CD14-positive monocyte (primary cell): ENCODE measurements at regions not wholly inside any gene's neighbourhood (a gene's known extent, or its start where the extent isn't known, plus 50 kb on each side); places are given as distances from the start of the nearest gene placed in this dataset.

Source experiments
- DNase-seq, 3 donors: peaks; one replicate each; pipeline ENCODE4 v3.0.0-alpha.2; 2011 to 2022
- H2AFZ ChIP-seq: 2 replicates; pipeline ENCODE4 v1.6.0; 2012; ENCODE audit warnings: mild to moderate bottlenecking, low read depth, low read length, inconsistent platforms; ENCODE audit not compliant: insufficient read depth, poor library complexity, severe bottlenecking
- H3K27ac ChIP-seq, 2 donors: 1 replicate in 1 of 2; 2 replicates in 1 of 2; pipeline ENCODE4 v1.5.1; 2012 to 2013; ENCODE audit warnings: low read length in 2 of 2, control low read depth in 1 of 2, inconsistent platforms in 1 of 2, low read depth in 1 of 2, mild to moderate bottlenecking in 1 of 2
- H3K27me3 ChIP-seq, 2 donors: one replicate each; pipeline versions ENCODE4 v1.6.0 to v1.6.1; 2011 to 2013; ENCODE audit warnings: low read length in 2 of 2; ENCODE audit not compliant: control insufficient read depth in 2 of 2, insufficient read depth in 2 of 2
- H3K36me3 ChIP-seq, 2 donors: replicated peaks in 1 of 2; 1 replicate in 1 of 2; 2 replicates in 1 of 2; pipeline versions ENCODE4 v1.5.1 to v1.6.1; 2012 to 2013; ENCODE audit warnings: low read length in 2 of 2, control low read depth in 1 of 2, inconsistent platforms in 1 of 2, mild to moderate bottlenecking in 1 of 2; ENCODE audit not compliant: insufficient read depth in 2 of 2, control insufficient read depth in 1 of 2
- H3K4me1 ChIP-seq, 2 donors: 1 replicate in 1 of 2; 2 replicates in 1 of 2; pipeline versions ENCODE4 v1.5.1 to v1.6.1; 2012 to 2013; ENCODE audit warnings: low read length in 2 of 2, control low read depth in 1 of 2, inconsistent platforms in 1 of 2, mild to moderate bottlenecking in 1 of 2, moderate library complexity in 1 of 2; ENCODE audit not compliant: insufficient read depth in 2 of 2, control insufficient read depth in 1 of 2
- H3K4me2 ChIP-seq: replicated peaks from 2 replicates; pipeline ENCODE3; 2012; ENCODE audit warnings: low read length, moderate library complexity, mild to moderate bottlenecking; ENCODE audit not compliant: poor library complexity, severe bottlenecking; ENCODE audit errors: extremely low read depth
- H3K4me3 ChIP-seq, 3 experiments: fragments of 200-600 bp in 1 of 3; sonication (generic) in 1 of 3; replicated peaks in 1 of 3; 1 replicate in 2 of 3; 2 replicates in 1 of 3; pipeline ENCODE4 v1.5.1; 2011 to 2013; ENCODE audit warnings: low read length in 3 of 3, mild to moderate bottlenecking in 3 of 3, control low read depth in 2 of 3, low read depth in 2 of 3, inconsistent platforms in 1 of 3, moderate library complexity in 1 of 3
- H3K79me2 ChIP-seq: 2 replicates; pipeline ENCODE4 v1.6.0; 2012; ENCODE audit warnings: mild to moderate bottlenecking, control low read depth, inconsistent platforms, low read length, moderate library complexity; ENCODE audit not compliant: insufficient read depth
- H3K9ac ChIP-seq: 2 replicates; pipeline ENCODE4 v1.6.0; 2017; ENCODE audit warnings: low read length, mild to moderate bottlenecking; ENCODE audit not compliant: insufficient read depth, poor library complexity, severe bottlenecking
- H3K9me3 ChIP-seq, 2 donors: replicated peaks in 1 of 2; 1 replicate in 1 of 2; 2 replicates in 1 of 2; pipeline versions ENCODE4 v1.5.1 to v1.6.1; 2012 to 2013; ENCODE audit warnings: low read length in 2 of 2, control low read depth in 1 of 2; ENCODE audit not compliant: control insufficient read depth in 1 of 2, insufficient read depth in 1 of 2
- H4K20me1 ChIP-seq: 2 replicates; pipeline ENCODE4 v1.6.0; 2012; ENCODE audit warnings: mild to moderate bottlenecking, low read length, control low read depth, moderate library complexity; ENCODE audit not compliant: insufficient read depth
- H3K27ac Mint-ChIP-seq, 7 donors: one replicate each; pipeline ENCODE4 v1.8.0; 2020; ENCODE audit warnings: mild to moderate bottlenecking in 7 of 7, mixed read lengths in 7 of 7, moderate library complexity in 6 of 7, inconsistent platforms in 2 of 7
- H3K27me3 Mint-ChIP-seq, 3 donors: one replicate each; pipeline ENCODE4 v1.8.0; 2021 to 2022; ENCODE audit warnings: low read depth in 3 of 3, mild to moderate bottlenecking in 3 of 3, mixed read lengths in 3 of 3, moderate library complexity in 3 of 3, inconsistent platforms in 1 of 3
- H3K36me3 Mint-ChIP-seq, 2 donors: one replicate each; pipeline ENCODE4 v1.8.0; 2020; ENCODE audit warnings: mixed read lengths in 2 of 2, inconsistent platforms in 1 of 2, mild to moderate bottlenecking in 1 of 2
- H3K4me1 Mint-ChIP-seq: one replicate; pipeline ENCODE4 v1.8.0; 2020; ENCODE audit warnings: mild to moderate bottlenecking, mixed read lengths
- H3K4me3 Mint-ChIP-seq, 2 donors: one replicate each; pipeline ENCODE4 v1.8.0; 2020; ENCODE audit warnings: mild to moderate bottlenecking in 2 of 2, mixed read lengths in 2 of 2, moderate library complexity in 1 of 2
- H3K9me3 Mint-ChIP-seq, 7 donors: one replicate each; pipeline ENCODE4 v1.8.0; 2020 to 2022; ENCODE audit warnings: mixed read lengths in 7 of 7, mild to moderate bottlenecking in 6 of 7, moderate library complexity in 6 of 7, inconsistent platforms in 2 of 7
- CTCF ChIP-seq: fragments of 200-600 bp; IDR thresholded peaks from one replicate; pipeline ENCODE4 v1.8.0; 2022; ENCODE audit warnings: antibody characterized with exemption, mild to moderate bottlenecking
- WGBS: methylation state at CpG from one replicate; pipeline ENCODE4 v1.1.5; 2013; ENCODE audit warnings: missing lambda C conversion rate; ENCODE audit not compliant: insufficient coverage; 5-methylcytosine and 5-hydroxymethylcytosine counted together
- intact Hi-C, 2 donors: fragments of 100-400 bp; cut with micrococcal nuclease; formaldehyde crosslinking; loops; one replicate each; pipeline versions ENCODE4 v1.15.0 to v1.15.1; 2023

- WGBS, result no CpG with 5 or more reads among the region's 1 CpG
- Histone ChIP-seq H4K20me1 (no peaks in the 10 kb centered on the region), H3K36me3 (no peaks in the 10 kb centered on the region), H3K27ac (no peak overlapping the region), H2AFZ (no peak overlapping the region), H3K9me3 (no peaks in the 10 kb centered on the region), H3K79me2 (no peaks in the 10 kb centered on the region), H3K9ac (no peak overlapping the region), H3K4me1 (no peaks in the 10 kb centered on the region), H3K27me3 (no peaks in the 10 kb centered on the region), H3K4me3 (no peak overlapping the region), H3K4me2 (no peak overlapping the region)
- no peak for DNase-seq
- H3K27ac Mint-ChIP-seq, result no peak overlapping the region
- peaks cover 0 to 2% (median 2%) of the 10 kb centered on the region in 3 donors for H3K27me3 Mint-ChIP-seq
- peaks cover 3% of the 10 kb centered on the region for H3K4me1 Mint-ChIP-seq
- no peaks in the 10 kb centered on the region for H3K36me3 Mint-ChIP-seq
- no peak overlapping the region for H3K4me3 Mint-ChIP-seq
- TF ChIP-seq CTCF, result no peak
- no peaks in the 10 kb centered on the region for H3K9me3 Mint-ChIP-seq
- intact Hi-C loops, result no loop called here
Measured at GRCh38 chr12:18850752-18851151, 112.8 kb downstream of the CAPZA3 start.

- no peak for TF ChIP-seq CTCF
- H3K4me1 ChIP-seq, result no peaks in the 10 kb centered on the region
Measured at GRCh38 chr12:18851271-18851670, 113.4 kb downstream of the CAPZA3 start.

More at GRCh38 chr12:18851271-18851670, 113.4 kb downstream of the CAPZA3 start:
- Histone ChIP-seq H3K27me3 (no peaks in the 10 kb centered on the region), H3K4me3 (no peak overlapping the region), H3K27ac (no peak overlapping the region), H3K4me2 (no peak overlapping the region), H3K9me3 (no peaks in the 10 kb centered on the region), H3K79me2 (no peaks in the 10 kb centered on the region), H3K9ac (no peak overlapping the region), H4K20me1 (no peaks in the 10 kb centered on the region), H3K36me3 (no peaks in the 10 kb centered on the region), H2AFZ (no peak overlapping the region)
- no CpG with 5 or more reads among the region's 3 CpGs for WGBS
- no peak overlapping the region for H3K27ac Mint-ChIP-seq
- no peaks in the 10 kb centered on the region for H3K9me3 Mint-ChIP-seq
- peaks cover 0 to 2% (median 2%) of the 10 kb centered on the region in 3 donors for H3K27me3 Mint-ChIP-seq
- H3K4me3 Mint-ChIP-seq, result no peak overlapping the region
- intact Hi-C loops, result no loop called here
- DNase-seq, result no peak
- peaks cover 3% of the 10 kb centered on the region for H3K4me1 Mint-ChIP-seq
- H3K36me3 Mint-ChIP-seq, result no peaks in the 10 kb centered on the region
